Lung (tissue), 11 donors: ENCODE measurements at regions not wholly inside any gene's neighbourhood (a gene's known extent, or its start where the extent isn't known, plus 50 kb on each side); places are given as distances from the start of the nearest gene placed in this dataset.

Experiments used
- ATAC-seq: fragments of 200-7000 bp; cut with Tn5 transposase; one replicate; pipeline ENCODE4 v1.9.1; 2020; ENCODE audit warnings: moderate number of reproducible peaks; ENCODE audit not compliant: insufficient read depth, low FRiP score
- DNase-seq, 3 donors: peaks; one replicate each; pipeline ENCODE4 v3.0.0-alpha.2; 2013 to 2017
- H3K27ac ChIP-seq, 2 donors: one replicate each; pipeline ENCODE4 v1.5.1; 2013; ENCODE audit warnings: mild to moderate bottlenecking in 2 of 2, moderate library complexity in 2 of 2, control low read depth in 1 of 2, inconsistent platforms in 1 of 2, low read depth in 1 of 2, low read length in 1 of 2
- H3K27me3 ChIP-seq, 3 donors: one replicate each; pipeline ENCODE4 v1.5.1; 2013; ENCODE audit warnings: low read length in 2 of 3; ENCODE audit not compliant: control insufficient read depth in 3 of 3, insufficient read depth in 3 of 3
- H3K36me3 ChIP-seq, 4 donors: one replicate each; pipeline ENCODE4 v1.5.1; 2013; ENCODE audit warnings: low read length in 4 of 4, mild to moderate bottlenecking in 1 of 4, moderate library complexity in 1 of 4; ENCODE audit not compliant: control insufficient read depth in 4 of 4, insufficient read depth in 4 of 4
- H3K4me1 ChIP-seq, 5 donors: one replicate each; pipeline ENCODE4 v1.5.1; 2013; ENCODE audit warnings: low read length in 5 of 5, mild to moderate bottlenecking in 2 of 5, moderate library complexity in 1 of 5; ENCODE audit not compliant: control insufficient read depth in 5 of 5, insufficient read depth in 5 of 5
- H3K4me3 ChIP-seq: one replicate; pipeline ENCODE4 v1.5.1; 2013; ENCODE audit warnings: mild to moderate bottlenecking, control low read depth, moderate library complexity
- H3K9ac ChIP-seq, 2 donors: one replicate each; pipeline ENCODE4 v1.5.1; 2013; ENCODE audit warnings: low read length in 2 of 2, control low read depth in 1 of 2; ENCODE audit not compliant: insufficient read depth in 1 of 2
- H3K9me3 ChIP-seq, 4 donors: one replicate each; pipeline ENCODE4 v1.5.1; 2013; ENCODE audit warnings: low read length in 3 of 4, mild to moderate bottlenecking in 1 of 4, moderate library complexity in 1 of 4; ENCODE audit not compliant: control insufficient read depth in 4 of 4, insufficient read depth in 3 of 4
- WGBS, 2 donors: extraction: QIAGEN DNeasy Blood & Tissue Kit; methylation state at CpG; one replicate each; pipeline ENCODE4 v1.1.7; 2013; 5-methylcytosine and 5-hydroxymethylcytosine counted together
- TF ChIP-seq, protein P1 (sequence below): IDR thresholded peaks from 2 replicates; pipeline ENCODE4 v1.5.1; 2012; ENCODE audit warnings: mild to moderate bottlenecking; ENCODE audit errors: control extremely low read depth, extremely low read depth
- donor health status: control.
- donor health status: control.
- donor health status: Bipolar disorder and iron deficiency.
- donor health status: healthy.
- donor health status: DM: yes; HTN: yes; CAD: no.

DNA sequence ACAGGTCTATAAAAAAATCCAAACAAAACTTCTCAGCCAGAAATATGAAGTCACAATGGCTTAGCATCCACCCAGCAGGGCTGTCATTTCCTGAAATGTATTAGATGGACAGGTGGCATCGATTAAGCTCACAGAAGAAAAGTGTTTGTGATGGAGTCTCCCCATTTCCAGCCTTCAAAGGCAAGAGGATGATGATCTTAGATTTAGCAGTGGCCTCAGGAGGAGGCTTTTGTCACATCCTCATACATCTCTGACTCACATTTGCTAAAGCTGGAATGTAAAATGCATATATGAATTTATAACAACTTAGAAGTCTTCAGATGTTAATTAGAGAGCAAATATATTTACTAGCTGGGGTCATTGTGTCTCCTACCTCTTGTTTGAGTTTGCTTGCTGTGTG, 441.9 kb downstream of the SPRY1 start:
- WGBS, 2 donors, result 30 to 49% methylated on average over 1 of the region's 1 CpG
- Histone ChIP-seq H3K27me3 (no peaks in the 10 kb centered on the region), H3K36me3 (peaks cover 0 to 6% (median 0%) of the 10 kb centered on the region in 4 donors), H3K27ac (peak overlapping the region in 1 of 2 donors; percentile 45), H3K4me1 (peaks cover 0 to 41% (median 8%) of the 10 kb centered on the region in 5 donors), H3K9me3 (peaks cover 0 to 4% (median 0%) of the 10 kb centered on the region in 4 donors), H3K4me3 (no peak overlapping the region), H3K9ac (no peak overlapping the region)
- no peak for ATAC-seq
- DNase-seq, result no peak
- TF ChIP-seq, protein P1, sequence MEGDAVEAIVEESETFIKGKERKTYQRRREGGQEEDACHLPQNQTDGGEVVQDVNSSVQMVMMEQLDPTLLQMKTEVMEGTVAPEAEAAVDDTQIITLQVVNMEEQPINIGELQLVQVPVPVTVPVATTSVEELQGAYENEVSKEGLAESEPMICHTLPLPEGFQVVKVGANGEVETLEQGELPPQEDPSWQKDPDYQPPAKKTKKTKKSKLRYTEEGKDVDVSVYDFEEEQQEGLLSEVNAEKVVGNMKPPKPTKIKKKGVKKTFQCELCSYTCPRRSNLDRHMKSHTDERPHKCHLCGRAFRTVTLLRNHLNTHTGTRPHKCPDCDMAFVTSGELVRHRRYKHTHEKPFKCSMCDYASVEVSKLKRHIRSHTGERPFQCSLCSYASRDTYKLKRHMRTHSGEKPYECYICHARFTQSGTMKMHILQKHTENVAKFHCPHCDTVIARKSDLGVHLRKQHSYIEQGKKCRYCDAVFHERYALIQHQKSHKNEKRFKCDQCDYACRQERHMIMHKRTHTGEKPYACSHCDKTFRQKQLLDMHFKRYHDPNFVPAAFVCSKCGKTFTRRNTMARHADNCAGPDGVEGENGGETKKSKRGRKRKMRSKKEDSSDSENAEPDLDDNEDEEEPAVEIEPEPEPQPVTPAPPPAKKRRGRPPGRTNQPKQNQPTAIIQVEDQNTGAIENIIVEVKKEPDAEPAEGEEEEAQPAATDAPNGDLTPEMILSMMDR, result no peak

- H3K4me1 ChIP-seq, result peaks cover 0 to 35% (median 7%) of the 10 kb centered on the region in 5 donors
- DNase-seq (no peak), ATAC-seq (no peak)
- no peaks in the 10 kb centered on the region for H3K27me3 ChIP-seq
- peaks cover 0 to 4% (median 0%) of the 10 kb centered on the region in 4 donors for H3K9me3 ChIP-seq
- H3K36me3 ChIP-seq, result peaks cover 0 to 6% (median 0%) of the 10 kb centered on the region in 4 donors
- no peak overlapping the region for H3K4me3 ChIP-seq
- peak overlapping the region in 1 of 2 donors; percentile 36 for H3K9ac ChIP-seq
- H3K27ac ChIP-seq, result no peak overlapping the region
- TF ChIP-seq, protein P1, result no peak
Observed at GRCh38 chr4:123840197-123840596, 443.6 kb downstream of the SPRY1 start.

DNA sequence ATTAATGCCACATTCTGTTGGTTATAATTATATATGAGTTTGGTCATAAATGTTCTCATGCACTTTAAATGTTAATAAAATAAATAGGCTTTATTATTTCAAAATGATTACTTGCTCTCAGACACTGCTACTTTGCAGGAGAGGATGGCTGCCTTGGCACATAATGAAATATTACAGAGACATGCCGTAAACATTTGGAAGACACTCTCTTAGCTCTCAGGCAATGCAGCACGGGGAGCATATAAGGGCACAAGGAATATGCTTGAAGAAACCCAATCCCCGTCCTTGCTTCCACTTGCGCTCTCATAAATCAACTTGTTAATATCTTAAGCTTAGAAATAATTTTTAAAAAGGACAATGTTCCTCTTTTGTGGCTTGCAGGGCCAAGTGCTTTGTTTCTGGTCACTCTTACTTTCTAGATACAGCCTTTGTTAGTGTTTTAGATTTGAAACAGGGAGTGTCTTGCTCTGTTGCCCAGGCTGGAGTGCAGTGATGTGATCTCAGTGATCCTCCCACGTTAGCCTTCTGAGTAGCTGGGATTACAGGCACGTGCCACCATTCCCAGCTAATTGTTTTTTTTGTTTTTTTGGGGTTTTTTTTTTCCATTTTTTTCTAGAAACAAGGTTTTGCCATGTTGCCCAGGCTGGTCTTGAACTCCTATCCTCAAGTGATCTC, 445.0 kb downstream of the SPRY1 start:
- Histone ChIP-seq H3K36me3 (peaks cover 0 to 6% (median 0%) of the 10 kb centered on the region in 4 donors), H3K9ac (no peak overlapping the region), H3K4me1 (peaks cover 0 to 29% (median 7%) of the 10 kb centered on the region in 5 donors), H3K27me3 (no peaks in the 10 kb centered on the region), H3K27ac (no peak overlapping the region), H3K4me3 (no peak overlapping the region), H3K9me3 (peaks cover 0 to 4% (median 0%) of the 10 kb centered on the region in 4 donors)
- TF ChIP-seq, protein P1, result no peak
- WGBS, 2 donors, result 69 to 73% methylated on average over 6 of the region's 6 CpGs
- no peak for DNase-seq
- no peak for ATAC-seq
